SK-N-SH treated with all-trans-retinoic acid at 6 μM for 48 hours (cell line): ENCODE measurements at regions not wholly inside any gene's neighbourhood (a gene's known extent, or its start where the extent isn't known, plus 50 kb on each side); places are given as distances from the start of the nearest gene placed in this dataset.

Experiments
- BACH2 ChIP-seq: fragments of 250-450 bp; sonication (Bioruptor Pico); IDR thresholded peaks from 2 replicates; pipeline ENCODE4 v1.9.0; 2021; ENCODE audit warnings: mild to moderate bottlenecking, borderline replicate concordance
- CREB5 ChIP-seq: fragments of 250-450 bp; sonication (Bioruptor Pico); IDR thresholded peaks from 2 replicates; pipeline ENCODE4 v1.5.1; 2020; ENCODE audit warnings: low read depth, mild to moderate bottlenecking, moderate library complexity
- RARB ChIP-seq: fragments of 250-450 bp; sonication (Bioruptor Pico); IDR thresholded peaks from 2 replicates; pipeline ENCODE4 v1.8.0; 2021; ENCODE audit warnings: mild to moderate bottlenecking, moderate library complexity
- TSHZ2 ChIP-seq: fragments of 250-450 bp; sonication (Bioruptor Pico); IDR thresholded peaks from 2 replicates; pipeline ENCODE4 v1.5.0; 2020; ENCODE audit warnings: mild to moderate bottlenecking, moderate library complexity
- ZFP30 ChIP-seq: fragments of 450-650 bp; formaldehyde crosslinking; IDR thresholded peaks from 2 replicates; pipeline ENCODE4 v1.5.0; 2022; ENCODE audit warnings: mild to moderate bottlenecking, moderate library complexity

GRCh38 chr15:45751629-45752028 lies 116.8 kb downstream of the SQOR start:
- TF ChIP-seq RARB (no peak), CREB5 (CRISPR knock-in tag) (no peak), TSHZ2 (CRISPR knock-in tag) (no peak), BACH2 (CRISPR knock-in tag) (no peak), ZFP30 (CRISPR knock-in tag) (no peak)
